B cell (primary cell): ENCODE measurements at regions not wholly inside any gene's neighbourhood (a gene's known extent, or its start where the extent isn't known, plus 50 kb on each side); places are given as distances from the start of the nearest gene placed in this dataset.

Experiments used
- ATAC-seq: fragments of 200-7000 bp; cut with Tn5 transposase; one replicate; pipeline ENCODE4 v1.10.0; 2021; ENCODE audit warnings: low read depth, mild to moderate bottlenecking, moderate number of reproducible peaks, moderate library complexity
- CTCF ChIA-PET: fragments of 350-600 bp; sonication (Branson Sonifier 250); formaldehyde crosslinking; loops from one replicate; lab custom pipeline; 2021; ENCODE audit warnings: antibody characterized with exemption, inconsistent platforms; lab: Charles Lee
- POLR2A ChIA-PET: fragments of 350-600 bp; sonication (Branson Sonifier 250); formaldehyde crosslinking; loops from one replicate; lab custom pipeline; 2021; ENCODE audit warnings: antibody characterized with exemption; lab: Charles Lee
- DNase-seq: peaks from one replicate; pipeline ENCODE4 v3.0.0; 2013
- H2AFZ ChIP-seq: 2 replicates; pipeline ENCODE4 v1.6.1; 2012; ENCODE audit warnings: mild to moderate bottlenecking, low read depth, low read length; ENCODE audit not compliant: insufficient read depth, poor library complexity, severe bottlenecking
- H3K27ac ChIP-seq, 2 donors: 1 replicate in 1 of 2; 2 replicates in 1 of 2; pipeline ENCODE4 v1.5.1; 2012 to 2013; ENCODE audit warnings: low read length in 2 of 2, mild to moderate bottlenecking in 2 of 2, moderate library complexity in 1 of 2
- H3K27me3 ChIP-seq, 4 experiments: fragments of 200-600 bp in 1 of 4; sonication (generic) in 1 of 4; replicated peaks in 1 of 4; 1 replicate in 2 of 4; 2 replicates in 2 of 4; pipeline versions ENCODE4 v1.6.1 to v1.7.0; 2013 to 2016; ENCODE audit warnings: low read length in 3 of 4, mild to moderate bottlenecking in 2 of 4, mixed read lengths in 1 of 4, moderate library complexity in 1 of 4; ENCODE audit not compliant: insufficient read depth in 4 of 4, control insufficient read depth in 3 of 4; ENCODE audit errors: control extremely low read depth in 1 of 4
- H3K36me3 ChIP-seq, 2 experiments: replicated peaks in 1 of 2; 1 replicate in 1 of 2; 2 replicates in 1 of 2; pipeline versions ENCODE4 v1.6.1 to v1.7.1; 2013; ENCODE audit warnings: low read length in 1 of 2; ENCODE audit not compliant: insufficient read depth in 2 of 2, control insufficient read depth in 1 of 2; ENCODE audit errors: control extremely low read depth in 1 of 2, extremely low read depth in 1 of 2
- H3K4me1 ChIP-seq, 2 donors: fragments of 200-600 bp in 1 of 2; sonication (generic) in 1 of 2; 1 replicate in 1 of 2; 2 replicates in 1 of 2; pipeline versions ENCODE4 v1.5.1 to v1.6.1; 2013 to 2017; ENCODE audit warnings: low read length in 2 of 2; ENCODE audit not compliant: control insufficient read depth in 2 of 2, insufficient read depth in 2 of 2
- H3K4me2 ChIP-seq: replicated peaks from 2 replicates; pipeline ENCODE3; 2012; ENCODE audit warnings: mild to moderate bottlenecking, low read depth, low read length; ENCODE audit not compliant: poor library complexity, severe bottlenecking
- H3K4me3 ChIP-seq, 5 experiments: fragments of 200-600 bp in 1 of 5; sonication (generic) in 1 of 5; 1 replicate in 3 of 5; 2 replicates in 2 of 5; pipeline versions ENCODE4 v1.5.1 to v1.7.0; 2011 to 2016; ENCODE audit warnings: low read length in 4 of 5, mild to moderate bottlenecking in 4 of 5, low read depth in 2 of 5, control low read depth in 1 of 5, moderate library complexity in 1 of 5; ENCODE audit not compliant: insufficient read depth in 1 of 5; ENCODE audit errors: control extremely low read depth in 1 of 5, extremely low read depth in 1 of 5
- H3K79me2 ChIP-seq: fragments of 200-600 bp; sonication (generic); one replicate; pipeline ENCODE4 v1.6.0; 2016; ENCODE audit warnings: low read length; ENCODE audit not compliant: control insufficient read depth, insufficient read depth
- H3K9ac ChIP-seq: fragments of 200-600 bp; sonication (generic); 2 replicates; pipeline ENCODE4 v1.6.1; 2017; ENCODE audit warnings: mild to moderate bottlenecking, low read length, moderate library complexity
- H3K9me3 ChIP-seq, 3 donors: one replicate each; pipeline versions ENCODE4 v1.6.1 to v1.7.1; 2013; ENCODE audit warnings: low read length in 2 of 3; ENCODE audit not compliant: control insufficient read depth in 2 of 3, insufficient read depth in 1 of 3; ENCODE audit errors: control extremely low read depth in 1 of 3
- H4K20me1 ChIP-seq: 2 replicates; pipeline ENCODE4 v1.6.0; 2012; ENCODE audit warnings: mild to moderate bottlenecking, low read length; ENCODE audit not compliant: insufficient read depth, control insufficient read depth, poor library complexity, severe bottlenecking
- H3K27ac Mint-ChIP-seq: one replicate; pipeline ENCODE4 v1.8.0; 2021; ENCODE audit warnings: mixed read lengths
- H3K27me3 Mint-ChIP-seq: one replicate; pipeline ENCODE4 v1.8.0; 2021; ENCODE audit warnings: mixed read lengths
- H3K4me1 Mint-ChIP-seq: one replicate; pipeline ENCODE4 v1.8.0; 2021; ENCODE audit warnings: mixed read lengths
- H3K4me3 Mint-ChIP-seq: one replicate; pipeline ENCODE4 v1.8.0; 2021; ENCODE audit warnings: mixed read lengths
- H3K9me3 Mint-ChIP-seq: one replicate; pipeline ENCODE4 v1.8.0; 2022; ENCODE audit warnings: mixed read lengths; ENCODE audit not compliant: insufficient read depth
- CTCF ChIP-seq: fragments of 200-600 bp; IDR thresholded peaks from one replicate; pipeline ENCODE4 v1.8.0; 2022; ENCODE audit warnings: antibody characterized with exemption, mild to moderate bottlenecking
- EZH2 ChIP-seq: IDR thresholded peaks from 2 replicates; pipeline ENCODE4 v1.6.1; 2012; ENCODE audit warnings: borderline replicate concordance, low read depth, mild to moderate bottlenecking, moderate library complexity, low read length; ENCODE audit not compliant: insufficient read depth, poor library complexity, severe bottlenecking
- WGBS: methylation state at CpG from one replicate; pipeline ENCODE4 v1.1.5; 2013; ENCODE audit warnings: missing lambda C conversion rate; ENCODE audit not compliant: insufficient coverage; 5-methylcytosine and 5-hydroxymethylcytosine counted together
- intact Hi-C: fragments of 100-400 bp; cut with micrococcal nuclease; formaldehyde crosslinking; loops from one replicate; pipeline ENCODE4 v1.10.0; 2022

DNA sequence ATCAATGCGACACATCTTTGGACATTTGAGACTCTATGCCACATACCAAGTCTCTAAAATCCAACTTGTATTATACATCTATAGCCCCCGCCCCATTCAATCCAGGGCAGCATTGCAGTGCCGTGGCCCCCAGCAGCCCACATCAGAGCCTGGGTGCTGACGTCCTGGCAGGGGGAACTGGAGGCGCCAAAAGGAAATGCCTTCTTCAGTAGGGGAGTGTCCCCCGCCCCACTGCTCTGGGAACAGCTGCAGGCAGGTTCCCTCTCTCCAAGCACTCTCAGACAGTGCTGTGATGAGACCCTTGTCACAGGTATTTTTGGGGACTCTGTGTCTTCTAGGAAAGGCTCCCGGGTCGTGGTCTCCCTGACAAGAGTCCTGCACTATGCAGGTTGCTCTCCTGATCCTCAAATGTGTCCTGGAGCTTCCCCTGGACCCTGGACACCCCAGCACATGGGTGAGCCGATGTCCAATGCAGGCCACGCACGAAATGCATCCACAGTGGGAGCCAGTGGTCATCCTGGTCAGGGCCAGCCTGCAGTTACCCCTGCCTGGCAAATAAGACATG is 188.7 kb downstream of the RTP5 start:
- Histone ChIP-seq H3K79me2 (no peaks in the 10 kb centered on the region), H3K27me3 (peaks cover 0 to 11% (median 0%) of the 10 kb centered on the region in 4 experiments), H3K9ac (no peak overlapping the region), H2AFZ (no peak overlapping the region), H4K20me1 (no peaks in the 10 kb centered on the region), H3K9me3 (peaks cover 0 to 8% (median 2%) of the 10 kb centered on the region in 3 donors), H3K27ac (no peak overlapping the region), H3K4me1 (no peaks in the 10 kb centered on the region), H3K36me3 (no peaks in the 10 kb centered on the region), H3K4me2 (no peak overlapping the region), H3K4me3 (no peak overlapping the region)
- Mint-ChIP-seq H3K9me3 (peaks cover 6% of the 10 kb centered on the region), H3K4me3 (no peak overlapping the region), H3K27me3 (peaks cover 30% of the 10 kb centered on the region), H3K27ac (no peak overlapping the region), H3K4me1 (no peaks in the 10 kb centered on the region)
- TF ChIP-seq EZH2 = no peak
- TF ChIP-seq CTCF = no peak
- DNase-seq (no peak), ATAC-seq (no peak)
- intact Hi-C loops = no loop called here
- CTCF ChIA-PET = no interaction called here
- 75% methylated on average over 11 of the region's 11 CpGs for WGBS
- POLR2A ChIA-PET = no interaction called here

DNA sequence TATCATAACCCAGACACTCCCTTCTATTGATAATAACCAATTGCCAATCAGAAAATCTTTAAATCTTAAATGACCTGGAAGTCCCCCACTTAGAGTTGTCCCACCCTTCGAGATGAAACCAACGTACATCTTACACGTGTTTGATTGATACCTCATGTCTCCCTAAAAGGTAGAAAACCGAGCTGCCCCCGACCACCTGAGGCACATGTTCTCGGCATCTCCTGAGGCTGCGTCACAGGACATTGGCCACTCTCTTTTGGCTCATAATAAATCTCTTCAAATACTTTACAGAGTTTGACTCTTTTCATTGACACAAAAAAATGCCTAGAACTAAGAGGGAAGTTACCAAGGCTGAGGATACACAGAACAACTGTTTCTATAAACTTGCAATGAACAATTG is 190.0 kb downstream of the RTP5 start:
- ATAC-seq (no peak), DNase-seq (no peak)
- H3K27me3 Mint-ChIP-seq = peaks cover 28% of the 10 kb centered on the region
- Histone ChIP-seq H3K4me3 (no peak overlapping the region), H3K27me3 (peaks cover 0 to 3% (median 0%) of the 10 kb centered on the region in 4 experiments), H3K79me2 (no peaks in the 10 kb centered on the region), H2AFZ (no peak overlapping the region), H3K36me3 (no peaks in the 10 kb centered on the region), H3K9me3 (peaks cover 0 to 8% (median 2%) of the 10 kb centered on the region in 3 donors), H4K20me1 (no peaks in the 10 kb centered on the region), H3K4me2 (no peak overlapping the region), H3K27ac (no peak overlapping the region), H3K9ac (no peak overlapping the region), H3K4me1 (no peaks in the 10 kb centered on the region)
- CTCF ChIA-PET = no interaction called here
- no peaks in the 10 kb centered on the region for H3K4me1 Mint-ChIP-seq
- POLR2A ChIA-PET = no interaction called here
- no peak for TF ChIP-seq CTCF
- TF ChIP-seq EZH2 = no peak
- peaks cover 4% of the 10 kb centered on the region for H3K9me3 Mint-ChIP-seq
- no peak overlapping the region for H3K27ac Mint-ChIP-seq
- no peak overlapping the region for H3K4me3 Mint-ChIP-seq
- 92% methylated on average over 7 of the region's 7 CpGs for WGBS
- intact Hi-C loops = no loop called here
